Natural killer cell (primary cell): ENCODE measurements at regions not wholly inside any gene's neighbourhood (a gene's known extent, or its start where the extent isn't known, plus 50 kb on each side); places are given as distances from the start of the nearest gene placed in this dataset.

Experiments
- ATAC-seq, 3 donors: fragments of 150-1000 bp in 2 of 3; fragments of 200-7000 bp in 1 of 3; cut with Tn5 transposase; 1 replicate in 1 of 3; 2 replicates in 2 of 3; pipeline ENCODE4 v1.10.0; 2021; ENCODE audit warnings: mild to moderate bottlenecking in 2 of 3, moderate library complexity in 2 of 3
- DNase-seq, 2 donors: peaks; one replicate each; pipeline versions ENCODE4 v3.0.0 to v3.0.0-alpha.2; 2013 to 2021; ENCODE audit warnings: mixed read lengths in 1 of 2
- H3K27ac ChIP-seq: one replicate; pipeline ENCODE4 v1.5.1; 2013; ENCODE audit warnings: mild to moderate bottlenecking, low read length
- H3K27me3 ChIP-seq: one replicate; pipeline ENCODE4 v1.6.1; 2013; ENCODE audit warnings: low read length; ENCODE audit not compliant: control insufficient read depth, insufficient read depth
- H3K36me3 ChIP-seq: one replicate; pipeline ENCODE4 v1.6.1; 2013; ENCODE audit warnings: low read length; ENCODE audit not compliant: control insufficient read depth, insufficient read depth
- H3K4me1 ChIP-seq: one replicate; pipeline ENCODE4 v1.6.1; 2013; ENCODE audit warnings: low read length; ENCODE audit not compliant: control insufficient read depth, insufficient read depth
- H3K4me3 ChIP-seq: one replicate; pipeline ENCODE4 v1.5.1; 2013; ENCODE audit warnings: low read length
- H3K9me3 ChIP-seq: one replicate; pipeline ENCODE4 v1.6.1; 2013; ENCODE audit warnings: low read length; ENCODE audit not compliant: control insufficient read depth, insufficient read depth
- H3K27ac Mint-ChIP-seq, 2 donors: one replicate each; pipeline ENCODE4 v1.8.0; 2022; ENCODE audit warnings: mild to moderate bottlenecking in 2 of 2, mixed read lengths in 2 of 2, moderate library complexity in 1 of 2
- H3K27me3 Mint-ChIP-seq, 2 donors: one replicate each; pipeline ENCODE4 v1.8.0; 2022; ENCODE audit warnings: low read depth in 2 of 2, mixed read lengths in 2 of 2
- H3K36me3 Mint-ChIP-seq: one replicate; pipeline ENCODE4 v1.8.0; 2022; ENCODE audit warnings: mixed read lengths
- H3K4me1 Mint-ChIP-seq, 2 donors: one replicate each; pipeline ENCODE4 v1.8.0; 2022; ENCODE audit warnings: mixed read lengths in 2 of 2
- H3K4me3 Mint-ChIP-seq: one replicate; pipeline ENCODE4 v1.8.0; 2022; ENCODE audit warnings: mild to moderate bottlenecking, moderate library complexity, mixed read lengths
- H3K9me3 Mint-ChIP-seq, 2 donors: one replicate each; pipeline ENCODE4 v1.8.0; 2022; ENCODE audit warnings: mixed read lengths in 2 of 2
- WGBS: methylation state at CpG from one replicate; pipeline ENCODE4 v1.1.7; 2013; ENCODE audit warnings: missing lambda C conversion rate; ENCODE audit not compliant: insufficient coverage; 5-methylcytosine and 5-hydroxymethylcytosine counted together
- intact Hi-C: fragments of 100-400 bp; cut with micrococcal nuclease; formaldehyde crosslinking; loops from one replicate; pipeline ENCODE4 v1.14.2; 2022
- TF ChIP-seq, protein P1 (sequence below): fragments of 200-600 bp; IDR thresholded peaks from one replicate; pipeline ENCODE4 v1.8.0; 2022; ENCODE audit warnings: antibody characterized with exemption

DNA sequence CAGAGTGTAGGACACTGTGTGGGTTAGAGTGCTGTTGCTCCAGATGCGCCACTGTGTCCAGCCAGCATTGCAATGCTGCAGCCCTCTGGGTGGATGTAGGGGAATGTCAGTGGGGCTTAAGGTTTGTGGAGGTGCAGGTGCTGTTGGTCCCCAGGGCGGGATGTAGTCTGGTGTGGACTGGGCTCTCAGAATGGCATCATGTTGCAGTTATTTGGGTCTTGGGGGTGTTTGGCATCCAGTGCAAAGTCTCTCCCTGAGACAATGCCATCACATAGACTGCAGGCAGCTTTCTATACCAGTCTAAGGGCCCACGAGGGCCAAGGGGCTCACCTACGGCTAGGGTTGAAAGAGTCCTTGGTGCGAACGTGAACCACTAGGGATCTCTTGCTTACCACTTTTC, 275.3 kb downstream of the SOX11 start:
- Mint-ChIP-seq H3K9me3 (peaks cover 2 to 15% of the 10 kb centered on the region in 2 donors), H3K36me3 (no peaks in the 10 kb centered on the region), H3K27ac (no peak overlapping the region), H3K27me3 (no peaks in the 10 kb centered on the region), H3K4me1 (no peaks in the 10 kb centered on the region), H3K4me3 (no peak overlapping the region)
- TF ChIP-seq, protein P1, sequence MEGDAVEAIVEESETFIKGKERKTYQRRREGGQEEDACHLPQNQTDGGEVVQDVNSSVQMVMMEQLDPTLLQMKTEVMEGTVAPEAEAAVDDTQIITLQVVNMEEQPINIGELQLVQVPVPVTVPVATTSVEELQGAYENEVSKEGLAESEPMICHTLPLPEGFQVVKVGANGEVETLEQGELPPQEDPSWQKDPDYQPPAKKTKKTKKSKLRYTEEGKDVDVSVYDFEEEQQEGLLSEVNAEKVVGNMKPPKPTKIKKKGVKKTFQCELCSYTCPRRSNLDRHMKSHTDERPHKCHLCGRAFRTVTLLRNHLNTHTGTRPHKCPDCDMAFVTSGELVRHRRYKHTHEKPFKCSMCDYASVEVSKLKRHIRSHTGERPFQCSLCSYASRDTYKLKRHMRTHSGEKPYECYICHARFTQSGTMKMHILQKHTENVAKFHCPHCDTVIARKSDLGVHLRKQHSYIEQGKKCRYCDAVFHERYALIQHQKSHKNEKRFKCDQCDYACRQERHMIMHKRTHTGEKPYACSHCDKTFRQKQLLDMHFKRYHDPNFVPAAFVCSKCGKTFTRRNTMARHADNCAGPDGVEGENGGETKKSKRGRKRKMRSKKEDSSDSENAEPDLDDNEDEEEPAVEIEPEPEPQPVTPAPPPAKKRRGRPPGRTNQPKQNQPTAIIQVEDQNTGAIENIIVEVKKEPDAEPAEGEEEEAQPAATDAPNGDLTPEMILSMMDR = no peak
- H3K4me1 ChIP-seq = no peaks in the 10 kb centered on the region
- H3K4me3 ChIP-seq = no peak overlapping the region
- H3K27me3 ChIP-seq = no peaks in the 10 kb centered on the region
- H3K9me3 ChIP-seq = peaks cover 5% of the 10 kb centered on the region
- ATAC-seq = no peak
- intact Hi-C loops = no loop called here
- no peaks in the 10 kb centered on the region for H3K36me3 ChIP-seq
- no peak overlapping the region for H3K27ac ChIP-seq
- DNase-seq = no peak
- 92% methylated on average over 6 of the region's 6 CpGs for WGBS

DNA sequence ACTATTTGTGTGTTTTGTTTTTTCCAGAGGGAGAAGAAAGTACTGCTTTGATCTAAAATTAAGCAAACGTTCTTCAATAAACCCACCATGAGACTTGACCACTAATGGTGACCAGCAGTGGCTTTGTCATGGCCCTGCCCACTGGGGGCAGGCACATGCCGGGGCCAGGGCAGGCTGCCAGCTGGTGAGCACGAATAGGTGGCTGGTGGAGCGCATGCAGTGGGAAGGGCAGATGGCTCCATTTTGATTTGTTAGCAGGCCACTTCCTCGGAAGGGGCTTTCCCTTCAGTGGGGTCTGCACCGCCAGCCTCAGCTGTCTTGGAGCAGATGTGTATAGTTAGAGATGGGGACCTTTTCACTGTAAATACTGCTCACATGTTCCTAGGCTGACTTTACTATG, 277.1 kb downstream of the SOX11 start:
- WGBS = 90% methylated on average over 6 of the region's 6 CpGs
- H3K4me1 ChIP-seq = no peaks in the 10 kb centered on the region
- H3K36me3 ChIP-seq = no peaks in the 10 kb centered on the region
- H3K4me3 ChIP-seq = no peak overlapping the region
- H3K27me3 ChIP-seq = no peaks in the 10 kb centered on the region
- H3K9me3 ChIP-seq = peaks cover 5% of the 10 kb centered on the region
- Mint-ChIP-seq H3K9me3 (peaks cover under 1 to 9% of the 10 kb centered on the region in 2 donors), H3K27me3 (no peaks in the 10 kb centered on the region), H3K4me1 (no peaks in the 10 kb centered on the region), H3K4me3 (no peak overlapping the region), H3K36me3 (no peaks in the 10 kb centered on the region), H3K27ac (no peak overlapping the region)
- TF ChIP-seq, protein P1 = no peak
- DNase-seq (no peak), ATAC-seq (no peak)
- intact Hi-C loops = no loop called here
- no peak overlapping the region for H3K27ac ChIP-seq

DNA sequence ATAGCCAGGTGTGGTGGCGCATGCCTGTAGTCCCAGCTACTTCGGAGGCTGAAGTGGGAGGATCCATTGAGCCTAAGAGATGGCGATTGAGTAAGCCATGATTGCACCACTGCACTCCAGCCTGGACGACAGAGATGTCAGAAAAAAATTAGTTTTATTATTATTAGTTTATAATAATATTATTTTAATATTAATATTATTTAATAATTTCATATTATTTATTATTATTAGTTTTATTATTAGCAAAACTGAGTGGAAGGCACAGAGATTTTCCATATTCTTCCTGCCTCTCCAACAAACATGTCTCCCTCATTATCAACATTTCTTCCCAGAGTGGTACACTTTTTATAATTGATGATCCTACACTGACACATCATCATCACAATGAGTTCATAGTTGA, 278.2 kb downstream of the SOX11 start:
- no peak overlapping the region for H3K4me3 Mint-ChIP-seq
- 94% methylated on average over 3 of the region's 4 CpGs for WGBS
- ATAC-seq (no peak), DNase-seq (no peak)
- Histone ChIP-seq H3K27me3 (no peaks in the 10 kb centered on the region), H3K36me3 (no peaks in the 10 kb centered on the region), H3K9me3 (peaks cover 5% of the 10 kb centered on the region), H3K27ac (no peak overlapping the region), H3K4me3 (no peak overlapping the region), H3K4me1 (no peaks in the 10 kb centered on the region)
- peaks cover 0 to 9% of the 10 kb centered on the region in 2 donors for H3K9me3 Mint-ChIP-seq
- H3K4me1 Mint-ChIP-seq = no peaks in the 10 kb centered on the region
- intact Hi-C loops = no loop called here
- no peaks in the 10 kb centered on the region for H3K27me3 Mint-ChIP-seq
- TF ChIP-seq, protein P1 = no peak
- no peaks in the 10 kb centered on the region for H3K36me3 Mint-ChIP-seq
- no peak overlapping the region for H3K27ac Mint-ChIP-seq

DNA sequence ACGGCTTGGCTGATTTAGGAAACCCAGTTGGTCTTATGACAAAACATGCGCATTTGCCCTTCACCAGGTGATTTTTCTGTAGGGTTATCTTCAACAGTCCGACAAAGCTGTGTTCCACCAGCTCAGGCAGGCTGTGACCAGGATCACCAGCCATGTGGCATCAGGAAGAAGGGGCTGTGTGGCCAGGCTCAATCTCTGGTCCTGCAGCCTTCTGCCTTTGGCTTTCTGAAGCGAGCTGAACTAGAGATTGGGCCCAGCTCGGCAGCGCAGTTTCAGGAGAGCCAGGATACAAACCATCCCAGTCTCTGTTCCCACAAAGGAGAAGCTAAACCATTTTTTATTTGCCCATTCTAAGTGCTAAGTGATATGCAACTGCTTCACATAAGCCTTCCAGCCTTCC, 282.3 kb downstream of the SOX11 start:
- intact Hi-C loops = no loop called here

More for the DNA sequence above, 282.3 kb downstream of the SOX11 start:
- ATAC-seq (no peak), DNase-seq (no peak)
- H3K27ac ChIP-seq = no peak overlapping the region
- 87% methylated on average over 6 of the region's 6 CpGs for WGBS
- TF ChIP-seq, protein P1 = no peak
- no peaks in the 10 kb centered on the region for H3K27me3 Mint-ChIP-seq
- H3K4me1 Mint-ChIP-seq = no peaks in the 10 kb centered on the region
- no peaks in the 10 kb centered on the region for H3K36me3 ChIP-seq
- no peak overlapping the region for H3K4me3 ChIP-seq
- H3K27ac Mint-ChIP-seq = no peak overlapping the region
- H3K9me3 ChIP-seq = peaks cover 2% of the 10 kb centered on the region
- H3K36me3 Mint-ChIP-seq = no peaks in the 10 kb centered on the region
- H3K27me3 ChIP-seq = no peaks in the 10 kb centered on the region
- H3K9me3 Mint-ChIP-seq = peaks cover 0 to 4% of the 10 kb centered on the region in 2 donors
- no peaks in the 10 kb centered on the region for H3K4me1 ChIP-seq
- H3K4me3 Mint-ChIP-seq = no peak overlapping the region
